GM18870 (cell line): ENCODE measurements at regions not wholly inside any gene's neighbourhood (a gene's known extent, or its start where the extent isn't known, plus 50 kb on each side); places are given as distances from the start of the nearest gene placed in this dataset.

Source experiments
- ATAC-seq: cut with Tn5 transposase; IDR thresholded peaks from one replicate; pipeline ENCODE4 v1.9.1; 2021; ENCODE audit warnings: moderate library complexity; ENCODE audit not compliant: unreplicated experiment

DNA sequence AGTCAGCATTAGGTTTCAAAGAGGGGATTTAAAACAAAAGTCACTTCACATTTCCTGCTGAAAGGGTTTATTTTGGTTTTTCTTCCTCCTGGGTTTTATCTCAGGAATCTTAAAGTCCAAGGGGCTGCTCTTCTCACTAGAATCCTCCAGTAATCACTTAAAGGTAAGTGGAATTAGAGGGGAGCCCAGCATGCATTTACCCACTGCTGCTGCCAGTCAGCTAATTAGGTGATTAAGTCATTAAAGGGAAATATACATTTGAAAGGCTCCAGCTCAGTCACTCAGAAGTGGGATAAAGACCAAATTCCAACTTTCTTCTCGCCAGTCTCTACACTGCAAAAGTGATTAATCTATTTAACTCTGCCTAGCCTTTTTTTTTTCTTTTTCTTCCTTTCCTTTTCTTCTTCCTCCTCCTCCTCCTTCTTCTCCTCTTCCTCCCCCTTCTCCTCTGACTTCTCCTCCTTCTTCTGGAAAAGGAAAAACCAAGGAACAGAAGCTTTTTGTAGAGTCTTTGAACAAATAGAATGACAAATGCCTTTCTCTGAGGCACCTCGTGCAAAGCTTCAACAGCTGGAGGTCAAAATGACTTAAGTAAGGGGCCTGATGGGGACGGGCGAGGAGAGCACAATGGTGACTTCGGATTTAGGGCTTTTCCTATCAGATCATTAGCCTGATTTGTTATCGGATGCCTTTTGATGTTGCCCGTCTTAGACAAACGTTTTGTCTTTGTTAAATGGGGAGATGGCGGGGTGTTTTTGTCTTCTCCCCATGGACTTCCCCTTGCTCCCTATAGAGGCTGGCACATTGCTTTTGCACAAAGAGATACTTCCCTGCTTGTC is 617.6 kb downstream of the IRX1 start:
- no peak for ATAC-seq

DNA sequence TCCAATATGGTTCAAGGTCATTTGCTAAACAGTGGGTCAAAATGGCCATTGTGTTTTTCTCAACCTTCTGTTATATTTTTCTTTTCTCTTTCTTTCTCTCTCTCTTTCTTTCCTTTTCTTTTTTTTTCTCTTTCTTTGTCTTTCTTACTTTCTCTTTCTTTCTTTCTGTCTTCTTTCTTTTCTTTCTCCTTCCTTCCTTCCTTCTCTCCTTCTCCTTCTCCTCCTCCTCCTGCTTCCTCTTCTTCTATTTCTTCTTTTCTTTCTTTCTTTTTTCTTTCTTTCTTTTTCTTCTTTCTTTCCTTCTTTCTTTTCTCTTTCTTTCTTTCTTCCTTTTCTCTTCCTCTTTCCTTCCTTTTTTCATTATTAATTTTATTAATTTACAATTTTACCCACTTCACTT is 619.5 kb downstream of the IRX1 start:
- ATAC-seq = no peak

- ATAC-seq = no peak
Observed at GRCh38 chr5:4216142-4216541, 620.5 kb downstream of the IRX1 start.

DNA sequence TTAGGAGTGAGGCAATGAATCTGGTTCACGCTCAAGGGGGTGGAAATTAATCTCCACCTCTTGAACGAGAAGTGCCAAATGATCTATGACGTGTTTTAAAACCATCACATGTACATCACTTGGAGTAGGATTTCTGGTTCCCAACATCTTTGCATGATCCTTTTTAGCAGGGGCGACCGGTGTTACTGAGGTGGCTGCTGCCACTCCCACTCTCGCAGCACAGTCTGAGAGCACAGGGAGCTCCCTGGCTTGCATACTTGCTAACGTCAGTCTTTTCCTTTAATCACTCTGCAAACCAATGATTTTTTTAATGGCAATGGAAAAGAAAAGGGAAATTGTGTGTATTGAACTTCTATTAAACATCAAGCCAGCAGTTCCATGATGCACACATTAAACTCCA is 624.4 kb downstream of the IRX1 start:
- no peak for ATAC-seq

DNA sequence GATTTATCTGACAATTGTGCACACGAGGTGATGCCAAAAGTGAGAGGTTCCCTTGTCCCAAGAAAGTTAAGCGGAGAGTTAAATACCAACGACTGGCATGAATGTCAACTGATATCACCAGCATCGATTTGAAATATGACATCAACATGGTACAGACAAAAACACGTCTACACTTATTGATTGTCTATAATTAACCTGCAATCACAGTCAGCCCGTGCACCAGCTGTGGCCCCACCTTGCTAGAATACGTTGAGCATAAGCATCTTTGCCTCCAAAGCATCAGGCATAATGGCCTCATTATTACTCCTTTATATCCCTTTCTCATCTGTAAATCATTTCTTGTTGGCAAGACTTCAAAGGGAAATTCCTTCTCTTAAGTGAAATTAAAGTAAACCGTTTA is 625.4 kb downstream of the IRX1 start:
- no peak for ATAC-seq

DNA sequence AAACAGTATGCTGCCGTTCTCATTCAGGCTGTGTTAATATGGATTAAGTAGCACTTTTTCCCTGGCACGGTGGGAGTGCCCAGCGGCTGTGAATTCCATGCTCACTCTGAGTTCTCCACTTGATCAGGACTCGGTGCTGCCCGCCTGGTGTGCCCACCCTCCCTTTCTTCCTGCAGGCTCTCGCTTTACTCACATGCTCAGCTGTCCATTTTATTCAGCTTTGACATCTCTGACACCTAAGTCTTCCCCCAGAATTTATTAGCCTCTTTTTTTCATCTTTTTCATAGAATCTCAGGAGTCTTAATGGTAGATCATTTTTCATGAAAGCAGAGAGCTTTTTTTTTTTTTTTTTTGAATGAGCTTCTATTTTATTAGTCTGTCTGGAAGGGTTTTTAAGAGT is 626.5 kb downstream of the IRX1 start:
- no peak for ATAC-seq

GRCh38 chr5:4222821-4223220 is 627.2 kb downstream of the IRX1 start:
- no peak for ATAC-seq

GRCh38 chr5:4225741-4226140 is 630.1 kb downstream of the IRX1 start:
- ATAC-seq = no peak

DNA sequence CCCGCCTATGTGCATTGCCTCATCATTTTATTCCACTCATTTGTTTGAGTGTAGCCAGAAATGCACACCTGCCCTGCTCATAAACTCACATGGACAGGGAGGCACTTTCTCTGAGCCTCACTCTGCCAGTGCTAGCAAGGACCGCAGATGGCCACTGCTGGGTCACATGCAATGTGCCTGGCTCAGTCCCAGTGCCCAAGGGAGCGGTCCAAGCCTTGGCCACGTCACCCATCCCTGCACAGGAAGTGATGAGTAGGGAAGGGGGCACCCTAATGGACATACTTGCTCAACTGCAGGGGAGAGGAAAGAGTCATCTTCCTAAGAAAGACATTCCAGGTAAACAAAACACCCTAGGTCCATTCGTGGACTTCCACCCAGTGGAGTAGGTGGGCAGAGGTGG is 630.9 kb downstream of the IRX1 start:
- ATAC-seq = no peak

DNA sequence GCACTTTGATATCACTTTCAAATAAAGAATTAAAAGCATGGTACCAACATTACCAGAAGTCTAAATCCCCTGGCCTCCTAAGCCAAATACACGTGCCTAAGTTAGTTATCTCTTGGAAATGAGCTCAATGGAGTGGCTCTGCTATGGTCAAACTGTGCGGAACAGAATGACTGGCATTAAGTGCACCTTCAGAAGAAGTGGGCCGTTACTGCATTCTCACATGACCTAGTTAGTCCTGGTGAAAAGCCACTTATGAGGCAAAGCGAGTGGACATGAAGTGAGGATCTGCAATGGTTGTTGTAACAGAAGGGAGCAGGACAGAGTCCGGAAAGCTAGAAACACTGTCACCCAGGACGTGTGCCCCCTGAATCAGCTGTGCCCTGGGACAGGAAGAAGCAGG is 633.1 kb downstream of the IRX1 start:
- ATAC-seq = no peak

- ATAC-seq = no peak
Observed at GRCh38 chr5:4229414-4230292, 634.0 kb downstream of the IRX1 start.

DNA sequence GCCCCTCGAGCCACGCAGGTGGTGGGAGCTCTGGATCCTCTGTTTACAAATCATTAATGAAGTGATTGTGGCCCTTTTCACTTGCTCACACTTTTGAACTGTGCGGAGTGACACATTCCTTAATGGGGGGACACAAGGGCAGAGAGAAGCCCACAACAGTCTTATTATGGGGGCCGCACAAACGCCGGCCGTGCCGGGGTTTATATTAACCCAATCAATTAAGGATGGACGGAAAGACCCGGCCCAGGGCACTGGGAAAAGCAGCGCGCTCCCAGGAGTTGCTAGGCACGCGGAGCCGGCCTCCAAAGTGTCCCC is 634.8 kb downstream of the IRX1 start:
- ATAC-seq = no peak

GRCh38 chr5:4230786-4231641 is 635.4 kb downstream of the IRX1 start:
- no peak for ATAC-seq

DNA sequence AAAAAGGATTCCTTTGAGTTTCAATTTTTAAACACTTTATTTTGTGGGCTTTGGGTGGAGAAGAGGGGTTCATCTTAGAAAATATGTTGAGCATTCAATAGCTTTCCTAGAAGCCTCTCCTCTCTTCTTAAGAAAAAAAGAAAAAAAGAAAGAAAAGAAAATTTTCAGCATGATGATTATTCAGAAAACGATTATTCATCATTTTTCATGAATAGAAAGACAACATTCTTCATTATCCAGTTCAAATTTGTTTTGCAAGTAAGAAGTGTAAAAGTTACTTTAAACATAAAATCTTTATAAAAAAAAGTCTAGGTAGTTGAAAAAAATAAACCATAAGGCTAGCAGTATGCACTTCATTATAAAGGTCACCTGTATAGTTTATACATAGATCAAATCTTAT is 636.5 kb downstream of the IRX1 start:
- ATAC-seq = no peak

- no peak for ATAC-seq
Observed at GRCh38 chr5:4233671-4234070, 638.0 kb downstream of the IRX1 start.

GRCh38 chr5:4243479-4244264 is 648.0 kb downstream of the IRX1 start:
- no peak for ATAC-seq

- ATAC-seq = no peak
Observed at GRCh38 chr5:4244306-4244705, 648.7 kb downstream of the IRX1 start.

DNA sequence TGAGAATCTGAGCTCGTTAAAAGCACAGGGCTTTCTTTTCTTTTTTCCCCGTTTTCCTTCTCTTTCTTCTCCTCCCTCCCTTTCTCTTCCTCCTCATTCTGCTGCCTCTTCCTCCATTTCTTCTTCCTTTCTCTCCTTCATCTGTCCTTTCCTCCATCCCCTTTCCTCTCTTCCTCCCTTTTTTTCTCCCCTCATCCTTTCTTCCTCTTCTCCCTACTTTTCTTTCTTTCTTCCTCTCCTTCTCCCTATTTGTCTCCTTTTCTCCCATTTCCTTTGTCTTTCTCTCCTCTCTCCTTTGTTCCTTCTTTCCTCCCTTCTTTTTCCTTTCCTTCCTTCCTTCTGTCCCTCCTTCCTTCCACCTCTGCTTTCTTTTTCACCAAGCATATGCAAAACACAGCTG is 649.4 kb downstream of the IRX1 start:
- no peak for ATAC-seq

DNA sequence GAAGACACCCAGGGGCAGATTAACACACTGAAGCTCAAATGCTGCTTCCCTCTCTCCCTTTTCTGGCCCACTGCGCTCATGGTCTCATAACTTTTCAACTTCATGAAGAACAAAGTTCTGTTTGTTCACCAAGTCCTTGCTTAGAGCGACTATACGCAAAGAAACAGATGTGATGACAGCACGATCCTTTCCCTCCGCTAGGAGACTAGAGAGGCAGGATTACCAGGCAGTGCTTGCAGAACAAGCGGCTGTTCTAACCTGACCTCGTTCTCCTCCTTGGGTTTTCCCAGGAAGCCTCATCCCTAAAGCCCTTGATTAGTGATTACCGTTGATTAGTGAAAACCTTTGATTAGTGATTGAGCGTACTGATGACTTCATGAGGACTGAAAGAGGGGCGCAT is 649.9 kb downstream of the IRX1 start:
- no peak for ATAC-seq

DNA sequence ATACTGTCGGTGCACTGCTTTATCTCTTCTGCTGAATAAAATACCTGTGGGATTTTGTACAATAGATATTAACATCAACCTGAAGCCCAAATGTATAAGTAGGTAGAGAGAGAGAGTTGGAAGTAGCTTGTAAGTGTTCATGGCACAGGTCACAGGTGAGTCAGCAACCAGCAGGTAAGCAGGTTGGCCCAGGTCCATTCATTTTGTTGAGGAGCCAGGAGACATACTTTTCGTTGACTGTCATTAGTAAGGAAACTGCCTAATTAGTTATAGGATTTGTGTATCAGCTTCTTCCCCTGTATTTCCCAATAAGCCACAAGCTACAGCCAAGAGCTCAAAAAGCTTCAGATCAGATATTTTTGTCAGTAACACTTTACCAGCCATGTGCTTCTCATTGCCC is 650.8 kb downstream of the IRX1 start:
- ATAC-seq = no peak

GRCh38 chr5:4250254-4250653 is 654.6 kb downstream of the IRX1 start:
- no peak for ATAC-seq
